Karpas-422 (cell line): ENCODE measurements at regions not wholly inside any gene's neighbourhood (a gene's known extent, or its start where the extent isn't known, plus 50 kb on each side); places are given as distances from the start of the nearest gene placed in this dataset.

Experiments used
- DNase-seq: peaks from one replicate; pipeline ENCODE4 v3.0.0-alpha.2; 2015
- H2AFZ ChIP-seq: fragments of 200-600 bp; sonication (generic); 2 replicates; pipeline ENCODE4 v1.6.1; 2014; ENCODE audit warnings: antibody characterized with exemption, low read length, mixed read lengths
- H3K27ac ChIP-seq: fragments of 200-600 bp; sonication (generic); 2 replicates; pipeline ENCODE4 v1.5.1; 2014; ENCODE audit warnings: mild to moderate bottlenecking, low read length, moderate library complexity
- H3K27me3 ChIP-seq: fragments of 200-600 bp; sonication (generic); 2 replicates; pipeline ENCODE4 v1.6.1; 2014; ENCODE audit warnings: low read length, mixed read lengths
- H3K36me3 ChIP-seq: fragments of 200-600 bp; sonication (generic); 2 replicates; pipeline ENCODE4 v1.6.1; 2014; ENCODE audit warnings: low read length, mixed read lengths; ENCODE audit not compliant: insufficient read depth
- H3K4me1 ChIP-seq: fragments of 200-600 bp; sonication (generic); 2 replicates; pipeline ENCODE4 v1.6.1; 2014; ENCODE audit warnings: mild to moderate bottlenecking, low read length, mixed read lengths
- H3K4me2 ChIP-seq: fragments of 200-600 bp; sonication (generic); 2 replicates; pipeline ENCODE4 v1.6.1; 2014; ENCODE audit warnings: low read length, low read depth, mild to moderate bottlenecking; ENCODE audit not compliant: poor library complexity, severe bottlenecking
- H3K4me3 ChIP-seq: fragments of 200-600 bp; sonication (generic); 2 replicates; pipeline ENCODE4 v1.5.1; 2014; ENCODE audit warnings: mild to moderate bottlenecking, antibody characterized with exemption, low read length, mixed read lengths
- H3K79me2 ChIP-seq: fragments of 200-600 bp; sonication (generic); 2 replicates; pipeline ENCODE4 v1.6.1; 2014; ENCODE audit warnings: mild to moderate bottlenecking, low read length, mixed read lengths
- H3K9ac ChIP-seq: fragments of 200-600 bp; sonication (generic); 2 replicates; pipeline ENCODE4 v1.6.0; 2014; ENCODE audit warnings: low read length
- H3K9me2 ChIP-seq: fragments of 200-600 bp; sonication (generic), shearing (Covaris generic); replicated peaks from 2 replicates; pipeline ENCODE4 v1.6.0; 2014; ENCODE audit warnings: mild to moderate bottlenecking, low read length, moderate library complexity; ENCODE audit not compliant: insufficient read depth
- H3K9me3 ChIP-seq: fragments of 300-700, 200-600 bp; sonication (generic); 2 replicates; pipeline ENCODE4 v1.6.1; 2014; ENCODE audit warnings: low read length, mixed read lengths
- H4K20me1 ChIP-seq: fragments of 200-600 bp; sonication (generic); 2 replicates; pipeline ENCODE4 v1.6.1; 2014; ENCODE audit warnings: mild to moderate bottlenecking, antibody characterized with exemption, low read length, low read depth; ENCODE audit not compliant: insufficient read depth

GRCh38 chr14:25658988-25659387 is 609.0 kb upstream of the STXBP6 start:
- Histone ChIP-seq H2AFZ (no peak overlapping the region), H3K9ac (no peak overlapping the region), H3K27ac (no peak overlapping the region)

DNA sequence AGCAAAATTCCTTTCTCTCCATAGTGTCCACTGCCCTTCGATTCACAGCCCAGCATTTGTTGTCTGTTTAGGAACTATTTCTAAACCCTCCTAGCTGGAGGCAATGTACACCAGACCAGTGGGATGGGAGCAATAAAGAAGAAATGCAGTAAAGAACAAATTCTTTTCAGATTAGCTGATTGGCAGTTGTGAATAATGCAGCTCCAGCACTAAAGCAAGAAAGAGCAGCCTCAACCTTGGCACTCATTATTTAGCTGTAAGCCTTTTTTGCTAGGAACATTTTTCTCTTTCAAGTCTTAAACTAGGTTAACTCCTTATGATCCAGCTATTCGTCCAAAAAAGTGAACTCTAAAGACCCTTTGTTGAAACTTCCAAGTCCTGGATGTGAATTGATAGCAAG is 580.5 kb upstream of the STXBP6 start:
- Histone ChIP-seq H3K9me2 (no peaks in the 10 kb centered on the region), H3K36me3 (no peaks in the 10 kb centered on the region), H3K4me3 (no peak overlapping the region), H4K20me1 (no peaks in the 10 kb centered on the region), H3K27me3 (no peaks in the 10 kb centered on the region), H3K9ac (no peak overlapping the region), H3K4me2 (no peak overlapping the region), H3K27ac (no peak overlapping the region), H3K9me3 (peaks cover 65% of the 10 kb centered on the region), H3K79me2 (no peaks in the 10 kb centered on the region), H3K4me1 (no peaks in the 10 kb centered on the region), H2AFZ (no peak overlapping the region)
- DNase-seq, result no peak

More at GRCh38 chr14:25658988-25659387, 609.0 kb upstream of the STXBP6 start:
- Histone ChIP-seq H4K20me1 (no peaks in the 10 kb centered on the region), H3K9me3 (peaks cover 60% of the 10 kb centered on the region), H3K27me3 (no peaks in the 10 kb centered on the region), H3K9me2 (no peaks in the 10 kb centered on the region), H3K4me1 (no peaks in the 10 kb centered on the region), H3K4me3 (no peak overlapping the region), H3K36me3 (no peaks in the 10 kb centered on the region; the same call in 1 of the 2 replicates), H3K79me2 (no peaks in the 10 kb centered on the region), H3K4me2 (no peak overlapping the region)
- no peak for DNase-seq

DNA sequence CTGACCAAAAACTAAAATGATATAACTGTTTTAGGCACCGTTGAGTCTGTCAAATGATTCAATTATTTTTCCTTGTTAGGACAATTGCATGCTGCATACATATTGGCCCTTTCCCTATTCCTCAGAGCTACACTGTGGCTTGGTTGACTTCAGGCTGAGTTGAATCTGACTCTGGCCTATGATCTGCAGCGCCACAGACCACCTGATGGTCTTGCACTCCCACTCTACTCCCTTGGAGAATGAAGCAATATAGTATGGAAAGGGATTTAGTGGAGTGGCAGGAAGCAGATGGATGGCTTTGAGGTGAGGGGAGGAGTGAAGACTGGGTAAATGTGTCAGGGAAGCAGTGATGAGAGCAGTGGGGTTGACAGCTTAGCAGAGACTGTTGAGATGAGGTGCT is 579.0 kb upstream of the STXBP6 start:
- no peak overlapping the region for H3K4me3 ChIP-seq
- no peak overlapping the region for H3K27ac ChIP-seq
- no peaks in the 10 kb centered on the region for H3K27me3 ChIP-seq
- H2AFZ ChIP-seq, result no peak overlapping the region
- H3K9me3 ChIP-seq, result peaks cover 70% of the 10 kb centered on the region
- no peak overlapping the region for H3K4me2 ChIP-seq
- H3K9ac ChIP-seq, result no peak overlapping the region
- H3K9me2 ChIP-seq, result no peaks in the 10 kb centered on the region
- no peak for DNase-seq
- H4K20me1 ChIP-seq, result no peaks in the 10 kb centered on the region
- no peaks in the 10 kb centered on the region for H3K79me2 ChIP-seq
- no peaks in the 10 kb centered on the region for H3K4me1 ChIP-seq
- H3K36me3 ChIP-seq, result no peaks in the 10 kb centered on the region

- Histone ChIP-seq H3K4me2 (no peak overlapping the region), H3K27me3 (no peaks in the 10 kb centered on the region), H3K9me2 (no peaks in the 10 kb centered on the region), H3K36me3 (no peaks in the 10 kb centered on the region), H3K4me3 (no peak overlapping the region), H3K4me1 (no peaks in the 10 kb centered on the region), H3K79me2 (no peaks in the 10 kb centered on the region), H3K9ac (no peak overlapping the region), H3K9me3 (peaks cover 71% of the 10 kb centered on the region), H2AFZ (no peak overlapping the region), H3K27ac (no peak overlapping the region), H4K20me1 (no peaks in the 10 kb centered on the region)
- no peak for DNase-seq
Measured at GRCh38 chr14:25628390-25628789, 578.4 kb upstream of the STXBP6 start.

DNA sequence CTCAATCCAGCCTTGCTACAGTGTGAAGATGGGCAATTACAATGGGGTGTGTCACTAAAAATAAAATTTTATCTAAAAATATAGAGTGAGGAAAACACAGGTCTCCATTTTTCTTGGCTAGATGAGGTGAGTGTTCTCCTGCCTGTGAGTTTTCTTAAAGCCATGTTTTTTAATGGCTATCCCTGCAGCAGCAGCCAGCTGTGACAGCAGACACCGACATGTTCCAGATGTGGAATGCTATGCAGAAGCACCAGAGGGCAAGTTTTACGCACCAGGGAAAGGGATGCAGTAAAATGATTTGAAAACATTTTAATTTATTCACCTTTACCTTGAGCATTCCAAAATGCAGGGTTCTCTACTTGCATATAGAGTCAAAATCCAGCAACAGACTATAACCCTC is 577.0 kb upstream of the STXBP6 start:
- H3K27me3 ChIP-seq, result no peaks in the 10 kb centered on the region
- H3K36me3 ChIP-seq, result no peaks in the 10 kb centered on the region
- no peaks in the 10 kb centered on the region for H3K79me2 ChIP-seq
- H3K9me2 ChIP-seq, result no peaks in the 10 kb centered on the region
- H3K9me3 ChIP-seq, result peaks cover 79% of the 10 kb centered on the region
- H3K4me3 ChIP-seq, result no peak overlapping the region
- H4K20me1 ChIP-seq, result no peaks in the 10 kb centered on the region
- no peak overlapping the region for H2AFZ ChIP-seq
- no peak for DNase-seq
- H3K4me2 ChIP-seq, result no peak overlapping the region
- no peak overlapping the region for H3K9ac ChIP-seq
- H3K4me1 ChIP-seq, result no peaks in the 10 kb centered on the region
- no peak overlapping the region for H3K27ac ChIP-seq

DNA sequence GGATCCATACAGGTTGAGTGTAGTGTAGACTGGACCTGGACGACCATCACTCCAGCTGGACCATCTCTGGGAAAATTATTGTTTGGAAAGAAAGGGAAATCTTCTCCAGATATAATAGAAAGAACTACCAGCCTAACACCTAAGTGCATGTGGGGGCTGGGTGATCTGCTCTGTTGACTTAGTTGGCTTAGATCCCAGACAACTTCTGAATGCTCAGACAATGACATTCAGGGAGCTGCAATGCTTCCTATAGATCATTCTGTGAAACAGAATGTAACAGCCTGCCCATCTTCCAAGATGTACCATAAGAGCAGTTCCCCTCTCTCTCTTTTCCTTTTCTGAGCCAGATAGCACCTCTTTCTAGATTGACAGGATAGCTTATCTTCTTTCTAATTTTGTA is 572.8 kb upstream of the STXBP6 start:
- H3K27me3 ChIP-seq, result no peaks in the 10 kb centered on the region
- no peaks in the 10 kb centered on the region for H3K4me1 ChIP-seq
- no peak overlapping the region for H3K4me3 ChIP-seq
- H4K20me1 ChIP-seq, result no peaks in the 10 kb centered on the region
- no peak overlapping the region for H3K4me2 ChIP-seq
- H3K79me2 ChIP-seq, result no peaks in the 10 kb centered on the region
- H3K9ac ChIP-seq, result no peak overlapping the region
- no peaks in the 10 kb centered on the region for H3K36me3 ChIP-seq
- no peak overlapping the region for H3K27ac ChIP-seq
- DNase-seq, result no peak
- no peaks in the 10 kb centered on the region for H3K9me2 ChIP-seq
- H2AFZ ChIP-seq, result no peak overlapping the region
- peaks cover 96% of the 10 kb centered on the region for H3K9me3 ChIP-seq

- H4K20me1 ChIP-seq, result no peaks in the 10 kb centered on the region
- H3K27me3 ChIP-seq, result no peaks in the 10 kb centered on the region
- no peak overlapping the region for H3K4me2 ChIP-seq
- DNase-seq, result no peak
- H3K79me2 ChIP-seq, result no peaks in the 10 kb centered on the region
- H2AFZ ChIP-seq, result no peak overlapping the region
- no peaks in the 10 kb centered on the region for H3K4me1 ChIP-seq
- H3K9ac ChIP-seq, result no peak overlapping the region
- no peak overlapping the region for H3K27ac ChIP-seq
- no peak overlapping the region for H3K4me3 ChIP-seq
- no peaks in the 10 kb centered on the region for H3K36me3 ChIP-seq
- peaks cover 95% of the 10 kb centered on the region for H3K9me3 ChIP-seq
- H3K9me2 ChIP-seq, result no peaks in the 10 kb centered on the region
Measured at GRCh38 chr14:25620515-25620914, 570.6 kb upstream of the STXBP6 start.

DNA sequence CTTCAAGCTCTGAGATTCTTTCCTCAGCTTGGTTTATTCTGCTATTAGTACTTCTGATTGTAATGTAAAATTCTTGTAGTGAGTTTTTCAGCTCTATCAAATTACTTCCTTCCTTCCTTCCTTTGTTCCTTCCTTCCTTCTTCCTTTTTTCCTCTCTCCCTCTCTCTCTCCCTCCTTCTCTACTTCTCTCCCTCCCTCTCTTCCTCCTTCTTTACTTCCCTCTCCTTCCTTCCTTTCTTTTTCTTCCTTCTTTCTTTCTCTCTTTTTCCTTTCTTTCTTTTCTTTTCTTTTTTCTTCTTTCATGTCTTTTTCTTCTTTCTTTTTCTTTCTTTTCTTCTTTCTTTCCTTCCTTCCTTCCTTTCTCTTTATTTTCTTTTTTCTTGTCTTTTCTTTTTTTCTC is 565.2 kb upstream of the STXBP6 start:
- H4K20me1 ChIP-seq, result no peaks in the 10 kb centered on the region
- no peaks in the 10 kb centered on the region for H3K27me3 ChIP-seq
- no peaks in the 10 kb centered on the region for H3K9me2 ChIP-seq
- no peaks in the 10 kb centered on the region for H3K4me1 ChIP-seq
- no peak overlapping the region for H3K4me2 ChIP-seq
- no peak overlapping the region for H3K4me3 ChIP-seq
- no peak overlapping the region for H2AFZ ChIP-seq
- H3K36me3 ChIP-seq, result no peaks in the 10 kb centered on the region
- H3K79me2 ChIP-seq, result no peaks in the 10 kb centered on the region
- H3K9ac ChIP-seq, result no peak overlapping the region
- peaks cover 73% of the 10 kb centered on the region for H3K9me3 ChIP-seq
- no peak overlapping the region for H3K27ac ChIP-seq
- no peak for DNase-seq

- no peak overlapping the region for H3K4me2 ChIP-seq
- no peak overlapping the region for H3K27ac ChIP-seq
- H3K9me2 ChIP-seq, result no peaks in the 10 kb centered on the region
- DNase-seq, result no peak
- H4K20me1 ChIP-seq, result no peaks in the 10 kb centered on the region
- no peak overlapping the region for H3K9ac ChIP-seq
- no peaks in the 10 kb centered on the region for H3K79me2 ChIP-seq
- no peak overlapping the region for H2AFZ ChIP-seq
- H3K27me3 ChIP-seq, result no peaks in the 10 kb centered on the region
- H3K36me3 ChIP-seq, result no peaks in the 10 kb centered on the region
- H3K9me3 ChIP-seq, result peaks cover 62% of the 10 kb centered on the region
- H3K4me1 ChIP-seq, result no peaks in the 10 kb centered on the region
- no peak overlapping the region for H3K4me3 ChIP-seq
Measured at GRCh38 chr14:25607192-25607591, 557.2 kb upstream of the STXBP6 start.
